AG08396 (cell line): ENCODE measurements at regions not wholly inside any gene's neighbourhood (a gene's known extent, or its start where the extent isn't known, plus 50 kb on each side); places are given as distances from the start of the nearest gene placed in this dataset.
"Not testable (repeated sequence)": the region's sequence is repeated elsewhere in the genome, so short reads cannot be mapped to it uniquely, and the experiment has no call there.

Experiments used
- DNase-seq: peaks from one replicate; pipeline ENCODE4 v3.0.0; 2012; ENCODE audit warnings: low spot score, mixed read lengths

GRCh38 chr5:154546719-154547118 is 68.7 kb upstream of the HAND1 start:
- no peak for DNase-seq

GRCh38 chr5:154544646-154545045 is 66.6 kb upstream of the HAND1 start:
- no peak for DNase-seq

GRCh38 chr5:154543380-154543779 is 65.4 kb upstream of the HAND1 start:
- DNase-seq: no peak

GRCh38 chr5:154542581-154542980 is 64.6 kb upstream of the HAND1 start:
- no peak for DNase-seq

- no peak for DNase-seq
Observed at GRCh38 chr5:154542000-154542399, 64.0 kb upstream of the HAND1 start.

GRCh38 chr5:154541553-154541952 is 63.5 kb upstream of the HAND1 start:
- DNase-seq: no peak

- DNase-seq: no peak
Observed at GRCh38 chr5:154540600-154540999, 62.6 kb upstream of the HAND1 start.

- no peak for DNase-seq
Observed at GRCh38 chr5:154538492-154538891, 60.5 kb upstream of the HAND1 start.

- not testable (repeated sequence) for DNase-seq
Observed at GRCh38 chr5:154536439-154536838, 58.4 kb upstream of the HAND1 start.

GRCh38 chr5:154535535-154535934 is 57.5 kb upstream of the HAND1 start:
- DNase-seq: no peak

- no peak for DNase-seq
Observed at GRCh38 chr5:154534457-154535050, 56.5 kb upstream of the HAND1 start.

- no peak for DNase-seq
Observed at GRCh38 chr5:154529282-154529681, 51.3 kb upstream of the HAND1 start.

- no peak for DNase-seq
Observed at GRCh38 chr5:154528005-154528594, 50.1 kb upstream of the HAND1 start.
